ENCODE measurements at regions not wholly inside any gene's neighbourhood (a gene's known extent, or its start where the extent isn't known, plus 50 kb on each side); places are given as distances from the start of the nearest gene placed in this dataset.

GRCh38 chr3:35079403-35079802 lies 559.9 kb upstream of the ARPP21 start:
- no peaks in the 10 kb centered on the region for H3K9me3 ChIP-seq
- H3K27ac ChIP-seq = no peak overlapping the region
- no peaks in the 10 kb centered on the region for H3K27me3 ChIP-seq
- 50 to 65% methylated on average over 1 of the region's 1 CpG for WGBS, 2 donors
- H3K4me1 ChIP-seq = no peaks in the 10 kb centered on the region
- intact Hi-C loops (cut with DNase I) = no loop called here
- TF ChIP-seq POLR2A (IDR thresholded peaks at IDR 0.05) (no peak), CTCF (IDR thresholded peaks at IDR 0.05) (no peak)
- no peak overlapping the region for H3K4me3 ChIP-seq
- no peak for DNase-seq
- no peaks in the 10 kb centered on the region for H3K36me3 ChIP-seq

DNA sequence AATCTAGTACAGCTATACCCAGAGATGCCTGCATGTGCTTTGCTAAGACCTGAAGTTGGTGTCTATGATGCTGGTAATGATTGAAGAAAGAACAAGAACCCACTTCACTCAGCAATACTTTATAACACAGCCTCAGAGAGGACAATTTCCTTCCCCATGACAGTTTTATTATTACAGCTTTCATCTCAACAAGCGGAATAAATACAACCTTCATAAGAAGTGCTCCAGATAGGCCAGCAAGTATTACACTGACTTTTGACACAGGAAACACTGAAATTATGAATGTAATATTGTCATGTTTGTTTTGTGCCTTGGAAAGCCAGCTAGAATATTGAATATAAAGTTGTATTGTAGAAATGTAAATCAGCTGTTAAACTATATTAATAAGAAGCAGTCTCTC lies 557.4 kb upstream of the ARPP21 start:
- Histone ChIP-seq H3K9me3 (no peaks in the 10 kb centered on the region), H3K4me1 (no peaks in the 10 kb centered on the region), H3K27me3 (no peaks in the 10 kb centered on the region), H3K27ac (no peak overlapping the region), H3K36me3 (no peaks in the 10 kb centered on the region), H3K4me3 (no peak overlapping the region)
- 74 to 79% methylated on average over 1 of the region's 1 CpG for WGBS, 2 donors
- no peak for TF ChIP-seq POLR2A (IDR thresholded peaks at IDR 0.05)
- TF ChIP-seq CTCF (IDR thresholded peaks at IDR 0.05) = no peak
- no peak for DNase-seq
- intact Hi-C loops (cut with DNase I) = no loop called here

DNA sequence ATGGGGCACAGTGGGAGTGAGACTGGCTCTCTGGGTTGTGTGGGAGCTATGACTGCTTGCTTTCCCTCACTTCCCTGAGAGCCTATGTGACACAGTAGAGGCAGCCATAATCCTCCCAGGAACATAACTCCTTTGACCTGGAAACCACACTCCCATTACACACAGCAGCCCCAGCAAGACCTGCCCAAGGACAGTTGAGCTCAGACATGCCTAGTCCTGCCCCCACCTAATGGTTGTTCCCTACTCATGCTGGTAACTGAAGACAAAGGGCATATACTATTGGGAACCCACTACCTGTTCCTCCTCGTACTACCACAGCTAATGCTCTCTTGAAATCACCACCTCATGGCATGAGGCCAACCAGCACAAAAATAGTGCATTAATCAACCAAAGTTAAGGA lies 550.4 kb upstream of the ARPP21 start:
- Histone ChIP-seq H3K4me3 (no peak overlapping the region), H3K4me1 (no peaks in the 10 kb centered on the region), H3K27ac (no peak overlapping the region), H3K27me3 (no peaks in the 10 kb centered on the region), H3K9me3 (peaks cover 0 to 16% (median 5%) of the 10 kb centered on the region in 3 donors), H3K36me3 (no peaks in the 10 kb centered on the region)
- no peak for TF ChIP-seq POLR2A (IDR thresholded peaks at IDR 0.05)
- TF ChIP-seq CTCF (IDR thresholded peaks at IDR 0.05) = no peak
- intact Hi-C loops (cut with DNase I) = no loop called here
- no peak for DNase-seq
- 63% methylated on average over 1 of the region's 1 CpG; no CpG with 5 or more reads in 1 of the 2 donors for WGBS, 2 donors

GRCh38 chr3:35114686-35115085 lies 524.6 kb upstream of the ARPP21 start:
- Histone ChIP-seq H3K9me3 (no peaks in the 10 kb centered on the region), H3K36me3 (no peaks in the 10 kb centered on the region), H3K4me3 (no peak overlapping the region), H3K4me1 (no peaks in the 10 kb centered on the region), H3K27ac (no peak overlapping the region), H3K27me3 (no peaks in the 10 kb centered on the region)
- intact Hi-C loops (cut with DNase I) = no loop called here
- WGBS, 2 donors = 92 to 97% methylated on average over 3 of the region's 3 CpGs
- DNase-seq = no peak
- no peak for TF ChIP-seq POLR2A (IDR thresholded peaks at IDR 0.05)
- TF ChIP-seq CTCF (IDR thresholded peaks at IDR 0.05) = no peak

DNA sequence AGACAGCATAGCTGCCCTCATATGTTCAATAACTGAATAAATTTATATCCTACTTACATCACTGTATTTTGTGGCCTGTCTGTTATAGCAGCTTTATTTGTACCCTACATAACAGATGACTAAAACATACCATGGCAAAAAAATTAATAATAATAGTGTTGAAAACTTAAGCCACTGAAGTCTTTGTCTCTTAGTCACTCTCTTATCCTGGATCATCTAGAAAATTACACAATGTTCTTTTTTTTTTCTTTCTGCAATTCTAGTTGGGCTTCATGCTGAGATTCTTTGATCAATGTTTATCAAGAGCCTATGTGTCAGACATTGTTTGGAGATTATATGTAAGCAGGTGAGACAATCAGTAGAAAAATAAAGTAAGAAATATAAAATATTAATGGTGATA lies 519.3 kb upstream of the ARPP21 start:
- intact Hi-C loops (cut with DNase I) = no loop called here
- H3K4me1 ChIP-seq = no peaks in the 10 kb centered on the region
- H3K27ac ChIP-seq = no peak overlapping the region
- no peak for TF ChIP-seq POLR2A (IDR thresholded peaks at IDR 0.05)
- DNase-seq = no peak
- no peaks in the 10 kb centered on the region for H3K36me3 ChIP-seq
- no peaks in the 10 kb centered on the region for H3K27me3 ChIP-seq
- no peaks in the 10 kb centered on the region for H3K9me3 ChIP-seq
- no peak overlapping the region for H3K4me3 ChIP-seq

- no peak overlapping the region for H3K4me3 ChIP-seq
- intact Hi-C loops (cut with DNase I) = no loop called here
- H3K27me3 ChIP-seq = no peaks in the 10 kb centered on the region
- H3K36me3 ChIP-seq = no peaks in the 10 kb centered on the region
- no peaks in the 10 kb centered on the region for H3K9me3 ChIP-seq
- no peak for DNase-seq
- H3K27ac ChIP-seq = no peak overlapping the region
- H3K4me1 ChIP-seq = no peaks in the 10 kb centered on the region
- TF ChIP-seq CTCF (IDR thresholded peaks at IDR 0.05) (no peak), POLR2A (IDR thresholded peaks at IDR 0.05) (no peak)
Observed at GRCh38 chr3:35137612-35138011, 501.7 kb upstream of the ARPP21 start.

Measured in esophagus squamous epithelium (tissue), 5 donors.